DMS53 treated with DMSO at 0.1 percent for 48 hours (cell line): ENCODE measurements at regions not wholly inside any gene's neighbourhood (a gene's known extent, or its start where the extent isn't known, plus 50 kb on each side); places are given as distances from the start of the nearest gene placed in this dataset.

ENCODE experiments used
- DNase-seq: peaks from one replicate; lab custom pipeline; 2025; ENCODE audit not compliant: unreplicated experiment; lab: John Stamatoyannopoulos, UW

GRCh38 chr5:82855893-82856550 lies 221.2 kb downstream of the TMEM167A start:
- DNase-seq: no peak

DNA sequence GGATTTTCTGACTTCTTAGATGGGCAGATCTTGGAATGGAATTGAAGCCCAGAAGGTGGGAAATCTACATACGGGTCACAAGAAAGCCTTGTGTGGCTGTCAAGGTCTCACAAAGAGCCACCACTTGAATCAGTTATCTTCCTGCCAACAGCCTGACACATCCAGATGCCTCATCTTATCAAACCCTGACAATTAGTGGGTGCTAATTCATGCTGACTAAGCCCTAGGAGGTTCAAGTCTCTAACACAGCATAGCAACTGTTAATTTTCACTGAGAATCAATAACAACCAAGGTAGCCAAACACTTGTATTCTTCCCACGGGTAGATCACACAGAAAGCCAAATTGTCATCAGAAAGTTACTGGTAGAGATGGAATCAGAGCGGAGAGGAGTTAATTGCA lies 222.2 kb downstream of the TMEM167A start:
- DNase-seq: no peak

GRCh38 chr5:82851471-82851870 lies 225.7 kb downstream of the TMEM167A start:
- no peak for DNase-seq

- no peak for DNase-seq
Observed at GRCh38 chr5:82850393-82850792, 226.8 kb downstream of the TMEM167A start.

- DNase-seq: no peak
Observed at GRCh38 chr5:82849885-82850284, 227.3 kb downstream of the TMEM167A start.

GRCh38 chr5:82847562-82847961 lies 229.6 kb downstream of the TMEM167A start:
- DNase-seq: no peak

- DNase-seq: no peak
Observed at GRCh38 chr5:82839881-82840280, 237.3 kb downstream of the TMEM167A start.

DNA sequence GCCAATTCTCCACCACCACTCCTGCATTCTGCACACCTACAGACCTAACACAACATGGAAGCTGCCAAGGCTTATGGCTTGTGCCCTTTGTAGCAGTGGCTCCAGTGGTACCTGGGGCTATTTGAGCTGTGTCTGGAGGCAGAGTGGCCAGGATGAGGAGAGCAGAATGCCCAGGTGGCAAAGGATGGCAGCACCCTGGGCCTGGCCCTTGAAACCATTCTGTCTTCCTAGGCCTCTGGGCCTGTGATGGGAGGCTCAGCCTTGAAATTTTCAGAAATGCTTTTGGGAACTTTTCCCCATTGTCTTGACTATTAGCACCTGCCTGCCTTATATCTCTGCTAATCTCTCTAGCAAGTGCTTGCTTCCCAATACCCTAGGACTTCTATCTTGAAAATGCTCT lies 241.7 kb downstream of the TMEM167A start:
- DNase-seq: no peak

DNA sequence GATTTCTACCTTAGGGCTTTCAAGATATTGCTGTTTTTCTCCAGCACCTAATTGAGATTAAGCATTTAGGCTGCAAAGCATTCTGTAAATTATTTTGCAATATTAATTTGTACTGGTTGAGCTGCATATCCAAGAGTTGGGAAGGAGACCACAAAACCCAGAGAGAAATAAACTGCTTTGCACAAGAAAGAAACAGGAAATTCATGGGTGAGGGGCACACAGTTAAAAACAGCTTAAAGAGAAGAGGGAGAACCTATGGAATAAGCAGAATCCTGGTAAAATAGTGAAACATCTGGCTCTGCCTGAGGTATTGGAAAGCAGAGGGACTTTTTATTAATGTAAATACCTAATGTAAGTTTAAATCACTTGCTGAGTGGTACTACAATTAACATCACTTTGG lies 243.0 kb downstream of the TMEM167A start:
- no peak for DNase-seq

- DNase-seq: no peak
Observed at GRCh38 chr5:82833277-82833676, 243.9 kb downstream of the TMEM167A start.

GRCh38 chr5:82832445-82832844 lies 244.7 kb downstream of the TMEM167A start:
- DNase-seq: no peak

GRCh38 chr5:82828211-82828610 lies 249.0 kb downstream of the TMEM167A start:
- DNase-seq: no peak

- no peak for DNase-seq
Observed at GRCh38 chr5:82827651-82828050, 249.5 kb downstream of the TMEM167A start.

GRCh38 chr5:82822634-82822927 lies 254.6 kb downstream of the TMEM167A start:
- no peak for DNase-seq

- DNase-seq: no peak
Observed at GRCh38 chr5:82821846-82822633, 255.2 kb downstream of the TMEM167A start.

GRCh38 chr5:82820961-82821845 lies 256.0 kb downstream of the TMEM167A start:
- DNase-seq: no peak

GRCh38 chr5:82820188-82820587 lies 257.0 kb downstream of the TMEM167A start:
- no peak for DNase-seq

DNA sequence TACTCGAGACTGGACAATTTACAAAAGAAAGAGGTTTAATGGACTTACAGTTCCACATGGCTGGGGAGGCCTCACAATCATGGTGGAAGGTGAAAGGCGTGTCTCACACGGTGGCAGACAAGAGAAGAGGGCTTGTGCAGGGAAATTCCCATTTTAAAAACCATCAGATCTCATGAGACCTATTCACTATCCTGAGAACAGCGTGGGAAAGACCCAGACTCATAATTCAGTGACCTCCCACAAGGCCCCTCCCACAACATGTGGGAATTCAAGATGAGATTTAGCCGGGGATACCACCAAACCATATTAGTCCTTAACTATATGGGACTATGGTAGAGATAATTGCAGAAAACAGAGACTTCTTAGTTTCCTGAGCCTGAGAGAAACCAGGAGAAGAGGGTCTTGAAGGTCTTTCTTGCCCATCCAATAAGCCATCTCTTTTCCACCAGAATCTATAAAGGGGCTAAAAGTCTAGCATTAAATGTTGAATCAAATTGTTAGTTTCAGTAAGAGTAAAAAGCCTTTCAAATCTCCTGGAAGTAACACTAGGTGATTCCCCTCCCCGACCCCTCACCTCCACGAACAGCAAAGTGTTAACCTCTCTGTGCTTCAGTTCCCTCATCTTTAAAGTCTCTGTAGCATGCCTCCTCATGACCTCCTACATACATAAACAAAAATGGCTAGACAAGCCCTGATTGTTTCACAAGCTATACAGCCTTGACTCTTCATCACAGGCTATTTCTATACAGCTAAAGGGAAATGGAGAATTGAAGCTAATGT lies 259.1 kb downstream of the TMEM167A start:
- no peak for DNase-seq

DNA sequence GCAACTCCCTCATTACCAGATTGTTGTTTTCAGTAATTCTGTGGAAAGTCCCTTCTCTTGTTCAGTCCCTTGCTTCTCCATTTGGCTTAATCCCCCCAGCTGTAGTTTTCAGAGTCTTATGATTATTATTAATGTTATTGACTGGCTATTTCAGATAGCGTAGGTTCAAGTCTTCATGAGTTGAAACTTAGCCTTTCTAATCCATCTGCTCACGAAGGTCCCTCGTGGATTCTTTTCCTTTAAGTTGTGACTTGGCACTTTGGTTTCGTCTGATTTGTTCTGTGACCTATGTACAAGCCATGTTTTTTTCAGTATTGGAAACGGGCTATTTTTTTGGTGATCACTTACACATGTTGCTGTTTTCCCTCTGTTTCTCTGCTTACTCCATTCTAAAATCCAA lies 260.3 kb downstream of the TMEM167A start:
- DNase-seq: no peak

GRCh38 chr5:82815871-82816270 lies 261.3 kb downstream of the TMEM167A start:
- DNase-seq: no peak

DNA sequence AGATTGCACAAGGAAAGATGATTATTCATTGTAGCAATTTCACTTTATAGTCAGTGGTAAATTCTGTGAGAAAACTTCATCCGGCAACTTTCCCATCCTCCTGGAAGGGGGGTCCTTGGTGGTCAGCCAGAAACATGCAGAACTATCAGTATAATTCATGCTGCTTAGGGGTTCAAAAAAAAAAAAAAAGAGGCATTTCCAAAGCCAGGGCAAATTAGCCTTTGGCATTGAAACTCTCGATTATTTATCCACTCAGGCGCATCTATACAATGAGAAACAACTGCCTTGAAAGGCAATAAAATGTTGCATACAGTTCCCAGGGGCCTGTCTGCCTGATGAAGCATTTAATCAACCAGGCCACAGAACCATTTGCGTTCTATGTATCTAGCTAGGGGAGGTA lies 263.3 kb downstream of the TMEM167A start:
- DNase-seq: no peak
